DOHH2 (cell line): ENCODE measurements at regions not wholly inside any gene's neighbourhood (a gene's known extent, or its start where the extent isn't known, plus 50 kb on each side); places are given as distances from the start of the nearest gene placed in this dataset.
A peak's percentile ranks its signal among the peaks of the same experiment; 100 is the strongest.

ENCODE experiments used
- H3F3A ChIP-seq: fragments of 200-600 bp; sonication (generic), shearing (Covaris generic); 2 replicates; pipeline ENCODE4 v1.6.0; 2016; ENCODE audit warnings: antibody characterized with exemption, mild to moderate bottlenecking; ENCODE audit not compliant: control insufficient read depth, insufficient read depth
- H3K27ac ChIP-seq: fragments of 200-600 bp; sonication (generic); 2 replicates; pipeline ENCODE4 v1.5.1; 2014; ENCODE audit warnings: low read depth, mild to moderate bottlenecking, low read length, moderate library complexity
- H3K27me3 ChIP-seq: fragments of 200-600 bp; sonication (generic); 2 replicates; pipeline ENCODE4 v1.6.1; 2014; ENCODE audit warnings: mild to moderate bottlenecking, low read length, mixed read lengths; ENCODE audit not compliant: control insufficient read depth
- H3K36me3 ChIP-seq: fragments of 200-600 bp; sonication (generic); 2 replicates; pipeline ENCODE4 v1.6.1; 2014; ENCODE audit warnings: mild to moderate bottlenecking, low read length, moderate library complexity, mixed read lengths; ENCODE audit not compliant: control insufficient read depth
- H3K4me1 ChIP-seq: fragments of 200-600 bp; sonication (generic); 2 replicates; pipeline ENCODE4 v1.6.1; 2014; ENCODE audit warnings: mild to moderate bottlenecking, low read length, mixed read lengths; ENCODE audit not compliant: control insufficient read depth
- H3K4me2 ChIP-seq: fragments of 200-600 bp; sonication (generic); 2 replicates; pipeline ENCODE4 v1.6.0; 2014; ENCODE audit warnings: mild to moderate bottlenecking, low read length, moderate library complexity
- H3K4me3 ChIP-seq: fragments of 200-600 bp; sonication (generic); 2 replicates; pipeline ENCODE4 v1.5.1; 2014; ENCODE audit warnings: mild to moderate bottlenecking, low read length, mixed read lengths
- H3K79me2 ChIP-seq: fragments of 200-600 bp; sonication (generic); 2 replicates; pipeline ENCODE4 v1.6.1; 2014; ENCODE audit warnings: mild to moderate bottlenecking, low read length, mixed read lengths; ENCODE audit not compliant: control insufficient read depth
- H3K9me2 ChIP-seq: fragments of 200-600 bp; sonication (generic); replicated peaks from 2 replicates; pipeline ENCODE4 v1.6.1; 2014; ENCODE audit warnings: mild to moderate bottlenecking, low read length, mixed read lengths; ENCODE audit not compliant: control insufficient read depth
- H3K9me3 ChIP-seq: fragments of 200-600 bp; sonication (generic); 2 replicates; pipeline ENCODE4 v1.6.1; 2014; ENCODE audit warnings: antibody characterized with exemption, low read length, mixed read lengths; ENCODE audit not compliant: control insufficient read depth, insufficient read depth
- H4K20me1 ChIP-seq: fragments of 200-600 bp; sonication (generic); 2 replicates; pipeline ENCODE4 v1.6.0; 2014; ENCODE audit warnings: low read depth, mild to moderate bottlenecking, antibody characterized with exemption, low read length, moderate library complexity; ENCODE audit not compliant: control insufficient read depth, insufficient read depth
- EZH2phosphoT487 ChIP-seq: fragments of 200-600 bp; sonication (generic); IDR thresholded peaks from 2 replicates; pipeline ENCODE4 v1.6.1; 2017; ENCODE audit warnings: borderline replicate concordance, mild to moderate bottlenecking, antibody characterized with exemption, low read length, moderate library complexity, mixed read lengths
- TF ChIP-seq, protein P1 (sequence below): fragments of 200-600 bp; sonication (generic); IDR thresholded peaks from one replicate; pipeline ENCODE4 v1.5.1; 2014; ENCODE audit warnings: antibody characterized with exemption, mild to moderate bottlenecking, low read depth, low read length; ENCODE audit not compliant: poor library complexity, severe bottlenecking

DNA sequence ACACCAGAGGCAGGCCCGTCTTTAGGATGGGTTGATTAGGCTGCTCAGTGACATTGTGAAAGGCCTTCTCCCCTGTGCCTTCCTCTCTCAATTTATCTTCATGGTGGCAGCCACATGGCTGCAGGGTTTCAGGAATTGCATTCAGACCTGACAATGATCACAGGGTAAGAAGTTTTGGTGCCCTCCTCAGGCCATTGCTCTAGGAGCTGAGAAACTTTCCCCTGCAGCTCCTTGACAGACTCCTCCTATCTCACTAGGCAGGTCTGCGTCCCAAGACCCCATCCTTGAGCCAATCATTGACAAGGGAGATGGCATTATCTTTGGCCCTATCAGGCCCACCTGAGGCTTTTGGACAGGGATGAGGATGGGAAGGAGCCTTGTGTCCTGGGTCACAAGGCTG is 57.4 kb upstream of the ANO4 start:
- Histone ChIP-seq H3F3A (no peaks in the 10 kb centered on the region), H3K27me3 (no peaks in the 10 kb centered on the region), H3K4me3 (no peak overlapping the region), H3K36me3 (no peaks in the 10 kb centered on the region), H3K27ac (no peak overlapping the region), H3K9me3 (no peaks in the 10 kb centered on the region), H3K9me2 (no peaks in the 10 kb centered on the region), H3K4me2 (no peak overlapping the region), H3K79me2 (no peaks in the 10 kb centered on the region), H3K4me1 (no peaks in the 10 kb centered on the region), H4K20me1 (no peaks in the 10 kb centered on the region)
- no peak for TF ChIP-seq EZH2phosphoT487
- TF ChIP-seq, protein P1, sequence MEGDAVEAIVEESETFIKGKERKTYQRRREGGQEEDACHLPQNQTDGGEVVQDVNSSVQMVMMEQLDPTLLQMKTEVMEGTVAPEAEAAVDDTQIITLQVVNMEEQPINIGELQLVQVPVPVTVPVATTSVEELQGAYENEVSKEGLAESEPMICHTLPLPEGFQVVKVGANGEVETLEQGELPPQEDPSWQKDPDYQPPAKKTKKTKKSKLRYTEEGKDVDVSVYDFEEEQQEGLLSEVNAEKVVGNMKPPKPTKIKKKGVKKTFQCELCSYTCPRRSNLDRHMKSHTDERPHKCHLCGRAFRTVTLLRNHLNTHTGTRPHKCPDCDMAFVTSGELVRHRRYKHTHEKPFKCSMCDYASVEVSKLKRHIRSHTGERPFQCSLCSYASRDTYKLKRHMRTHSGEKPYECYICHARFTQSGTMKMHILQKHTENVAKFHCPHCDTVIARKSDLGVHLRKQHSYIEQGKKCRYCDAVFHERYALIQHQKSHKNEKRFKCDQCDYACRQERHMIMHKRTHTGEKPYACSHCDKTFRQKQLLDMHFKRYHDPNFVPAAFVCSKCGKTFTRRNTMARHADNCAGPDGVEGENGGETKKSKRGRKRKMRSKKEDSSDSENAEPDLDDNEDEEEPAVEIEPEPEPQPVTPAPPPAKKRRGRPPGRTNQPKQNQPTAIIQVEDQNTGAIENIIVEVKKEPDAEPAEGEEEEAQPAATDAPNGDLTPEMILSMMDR, result no peak

- Histone ChIP-seq H3K4me3 (no peak overlapping the region), H3K27me3 (no peaks in the 10 kb centered on the region), H4K20me1 (no peaks in the 10 kb centered on the region), H3K4me1 (no peaks in the 10 kb centered on the region), H3K36me3 (no peaks in the 10 kb centered on the region), H3K9me3 (no peaks in the 10 kb centered on the region), H3K79me2 (no peaks in the 10 kb centered on the region), H3F3A (no peaks in the 10 kb centered on the region), H3K4me2 (no peak overlapping the region), H3K9me2 (no peaks in the 10 kb centered on the region), H3K27ac (no peak overlapping the region)
- no peak for TF ChIP-seq EZH2phosphoT487
- TF ChIP-seq, protein P1, result no peak
Observed at GRCh38 chr12:100738086-100738485, 56.5 kb upstream of the ANO4 start.

DNA sequence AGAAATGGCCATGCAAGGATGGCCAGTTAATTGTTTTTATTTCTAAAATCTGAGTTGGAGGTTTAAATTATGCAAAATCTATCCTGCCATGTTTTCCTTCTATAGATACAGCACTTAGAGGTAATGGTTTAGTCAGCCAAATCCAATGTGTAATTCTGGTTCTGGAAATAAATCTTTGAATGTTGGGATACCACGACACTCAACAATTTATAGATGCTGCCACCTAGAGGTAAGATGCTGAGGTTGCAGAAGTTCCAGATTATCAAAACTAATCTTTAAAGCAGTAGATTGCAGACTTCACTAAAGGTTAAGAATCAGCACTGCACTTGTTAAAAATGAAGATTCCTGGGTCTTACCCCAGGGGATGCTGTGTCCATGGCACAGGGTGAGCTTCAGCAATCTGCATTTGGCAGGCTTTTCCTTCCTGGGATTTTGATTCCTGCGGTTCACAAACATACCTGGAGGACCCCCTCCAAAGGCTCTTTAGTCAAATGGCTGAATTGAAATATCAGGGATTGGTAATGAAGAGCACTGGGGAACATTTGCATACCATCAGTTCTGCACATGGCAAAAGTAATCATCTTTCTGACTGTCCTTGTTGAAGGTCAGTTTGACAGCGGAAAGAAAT is 53.4 kb upstream of the ANO4 start:
- no peaks in the 10 kb centered on the region for H3K4me1 ChIP-seq
- no peaks in the 10 kb centered on the region for H3K9me2 ChIP-seq
- no peaks in the 10 kb centered on the region for H3K36me3 ChIP-seq
- H4K20me1 ChIP-seq, result no peaks in the 10 kb centered on the region
- no peaks in the 10 kb centered on the region for H3F3A ChIP-seq
- no peak overlapping the region for H3K4me3 ChIP-seq
- H3K27me3 ChIP-seq, result no peaks in the 10 kb centered on the region
- no peak overlapping the region for H3K27ac ChIP-seq
- TF ChIP-seq EZH2phosphoT487, result no peak
- TF ChIP-seq, protein P1, result peak; percentile 71
- no peak overlapping the region for H3K4me2 ChIP-seq
- no peaks in the 10 kb centered on the region for H3K9me3 ChIP-seq
- no peaks in the 10 kb centered on the region for H3K79me2 ChIP-seq
